Neural cell (in vitro differentiated cells): ENCODE measurements at regions not wholly inside any gene's neighbourhood (a gene's known extent, or its start where the extent isn't known, plus 50 kb on each side); places are given as distances from the start of the nearest gene placed in this dataset.

Source experiments
- CTCF ChIP-seq: fragments of 450-650 bp; IDR thresholded peaks from 2 replicates; pipeline ENCODE4 v1.5.1; 2014; ENCODE audit warnings: antibody characterized with exemption, mild to moderate bottlenecking, moderate library complexity; ENCODE audit not compliant: poor library complexity, severe bottlenecking
- EP300 ChIP-seq: fragments of 450-650 bp; conservative IDR thresholded peaks from 2 replicates; pipeline ENCODE4 v1.6.1; 2014; ENCODE audit warnings: antibody characterized with exemption, mild to moderate bottlenecking, moderate library complexity; ENCODE audit not compliant: poor library complexity, severe bottlenecking
- EZH2 ChIP-seq: fragments of 200-600, 300-800 bp; shearing (Covaris generic), sonication (generic); IDR thresholded peaks from 2 replicates; pipeline ENCODE4 v1.6.1; 2014; ENCODE audit warnings: antibody characterized with exemption, low read length, borderline replicate concordance, mild to moderate bottlenecking; ENCODE audit not compliant: insufficient read depth, poor library complexity, severe bottlenecking
- MXI1 ChIP-seq: fragments of 450-650 bp; conservative IDR thresholded peaks from 2 replicates; pipeline ENCODE4 v1.6.1; 2014; ENCODE audit warnings: antibody characterized with exemption, mild to moderate bottlenecking; ENCODE audit not compliant: poor library complexity, severe bottlenecking
- POLR2AphosphoS5 ChIP-seq: IDR thresholded peaks from 2 replicates; pipeline ENCODE4 v1.6.1; 2012
- RAD21 ChIP-seq: fragments of 450-650 bp; conservative IDR thresholded peaks from 2 replicates; pipeline ENCODE4 v1.6.1; 2014; ENCODE audit warnings: antibody characterized with exemption, mild to moderate bottlenecking, moderate library complexity
- REST ChIP-seq: IDR thresholded peaks from 2 replicates; pipeline ENCODE4 v1.6.1; 2012; ENCODE audit warnings: borderline replicate concordance
- SMC3 ChIP-seq: fragments of 450-650 bp; conservative IDR thresholded peaks from 2 replicates; pipeline ENCODE4 v1.6.1; 2014; ENCODE audit warnings: antibody characterized with exemption, mild to moderate bottlenecking, moderate library complexity; ENCODE audit not compliant: poor library complexity
- TAF1 ChIP-seq: IDR thresholded peaks from 2 replicates; pipeline ENCODE4 v1.6.1; 2012; ENCODE audit warnings: low read depth

- no peak for TF ChIP-seq TAF1
- TF ChIP-seq EZH2: no peak
- TF ChIP-seq CTCF: no peak
- no peak for TF ChIP-seq EP300
- TF ChIP-seq POLR2AphosphoS5: no peak
- no peak for TF ChIP-seq REST
- no peak for TF ChIP-seq SMC3
- TF ChIP-seq RAD21: no peak
- no peak for TF ChIP-seq MXI1
These were observed 104.2 kb downstream of the ETS2 start for GRCh38 chr21:38909929-38910328.
